SU-DHL-6 (cell line): ENCODE measurements at regions not wholly inside any gene's neighbourhood (a gene's known extent, or its start where the extent isn't known, plus 50 kb on each side); places are given as distances from the start of the nearest gene placed in this dataset.

Experiments used
- EZH2phosphoT487 ChIP-seq: fragments of 200-600 bp; sonication (generic), shearing (Covaris generic); conservative IDR thresholded peaks from 2 replicates; pipeline ENCODE4 v1.6.1; 2018; ENCODE audit warnings: mild to moderate bottlenecking, antibody characterized with exemption, low read length, moderate library complexity, mixed read lengths
- TF ChIP-seq, protein P1 (sequence below): fragments of 200-600 bp; sonication (generic); IDR thresholded peaks from one replicate; pipeline ENCODE4 v1.5.1; 2017; ENCODE audit warnings: antibody characterized with exemption, mild to moderate bottlenecking, low read length, moderate library complexity; ENCODE audit not compliant: insufficient read depth, poor library complexity, severe bottlenecking

DNA sequence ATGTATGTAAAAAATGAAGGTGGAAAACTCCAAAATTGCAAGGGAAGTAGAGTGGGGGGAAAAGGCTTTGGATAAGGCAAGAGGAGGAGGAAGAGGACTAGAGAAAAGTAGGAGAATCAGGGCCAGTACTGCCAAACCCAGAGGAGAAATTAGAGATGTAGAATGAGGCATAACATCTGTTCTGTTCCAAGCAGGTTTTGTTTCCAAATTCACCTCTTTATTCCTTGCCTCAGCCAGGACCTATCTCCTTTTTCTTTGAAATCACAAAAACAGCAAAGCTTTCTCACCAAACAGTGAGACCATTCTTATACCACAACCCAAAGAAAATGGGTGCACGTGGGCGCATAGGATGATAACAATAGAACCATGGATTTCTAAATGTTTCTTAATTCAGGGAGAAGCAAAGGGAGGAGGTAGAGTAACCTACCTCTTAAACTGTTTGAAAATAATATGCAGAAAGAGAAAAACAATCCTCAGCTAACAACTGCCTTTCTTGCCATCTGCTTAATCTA is 383.3 kb upstream of the PKN2 start:
- TF ChIP-seq, protein P1, sequence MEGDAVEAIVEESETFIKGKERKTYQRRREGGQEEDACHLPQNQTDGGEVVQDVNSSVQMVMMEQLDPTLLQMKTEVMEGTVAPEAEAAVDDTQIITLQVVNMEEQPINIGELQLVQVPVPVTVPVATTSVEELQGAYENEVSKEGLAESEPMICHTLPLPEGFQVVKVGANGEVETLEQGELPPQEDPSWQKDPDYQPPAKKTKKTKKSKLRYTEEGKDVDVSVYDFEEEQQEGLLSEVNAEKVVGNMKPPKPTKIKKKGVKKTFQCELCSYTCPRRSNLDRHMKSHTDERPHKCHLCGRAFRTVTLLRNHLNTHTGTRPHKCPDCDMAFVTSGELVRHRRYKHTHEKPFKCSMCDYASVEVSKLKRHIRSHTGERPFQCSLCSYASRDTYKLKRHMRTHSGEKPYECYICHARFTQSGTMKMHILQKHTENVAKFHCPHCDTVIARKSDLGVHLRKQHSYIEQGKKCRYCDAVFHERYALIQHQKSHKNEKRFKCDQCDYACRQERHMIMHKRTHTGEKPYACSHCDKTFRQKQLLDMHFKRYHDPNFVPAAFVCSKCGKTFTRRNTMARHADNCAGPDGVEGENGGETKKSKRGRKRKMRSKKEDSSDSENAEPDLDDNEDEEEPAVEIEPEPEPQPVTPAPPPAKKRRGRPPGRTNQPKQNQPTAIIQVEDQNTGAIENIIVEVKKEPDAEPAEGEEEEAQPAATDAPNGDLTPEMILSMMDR, result no peak
- no peak for TF ChIP-seq EZH2phosphoT487
